ENCODE measurements at regions not wholly inside any gene's neighbourhood (a gene's known extent, or its start where the extent isn't known, plus 50 kb on each side); places are given as distances from the start of the nearest gene placed in this dataset.

GRCh38 chr18:43533371-43533770 lies 256.1 kb upstream of the SYT4 start:
- Histone ChIP-seq H3K9me1 (ENCODE audit: control insufficient read depth, extremely low read depth, insufficient read depth, low read length) (no peaks in the 10 kb centered on the region), H3K4me2 (ENCODE audit: control insufficient read depth, extremely low read depth, insufficient read depth, low read depth, low read length) (no peak overlapping the region), H3K4me3 (ENCODE audit: control insufficient read depth in 2 of 3, extremely low read depth in 1 of 3, insufficient read depth in 2 of 3, low read depth in 1 of 3, low read length in 3 of 3) (no peak overlapping the region), H3K79me2 (ENCODE audit: control insufficient read depth, insufficient read depth, low read length) (no peaks in the 10 kb centered on the region), H3K4me1 (ENCODE audit: control insufficient read depth, extremely low read depth, insufficient read depth, low read length) (no peaks in the 10 kb centered on the region), H3K36me3 (ENCODE audit: control insufficient read depth in 2 of 2, extremely low read depth in 1 of 2, insufficient read depth in 2 of 2, low read length in 2 of 2) (no peaks in the 10 kb centered on the region), H2AFZ (ENCODE audit: control insufficient read depth, low read length) (no peak overlapping the region), H3K27ac (ENCODE audit: control insufficient read depth, insufficient read depth, low read length) (no peak overlapping the region), H4K20me1 (ENCODE audit: control insufficient read depth, extremely low read depth, insufficient read depth, low read length) (no peaks in the 10 kb centered on the region), H3K9me3 (ENCODE audit: control insufficient read depth, low read depth, low read length) (no peaks in the 10 kb centered on the region), H3K27me3 (ENCODE audit: control insufficient read depth, extremely low read depth, insufficient read depth, low read length) (no peaks in the 10 kb centered on the region), H3K9ac (ENCODE audit: control insufficient read depth, extremely low read depth, insufficient read depth, low read length) (no peak overlapping the region)
- dilution Hi-C loops (cut with MboI; ENCODE audit: extremely low pct_ligation_motif_present, low sequenced_read_pairs), result no loop called here
- FAIRE-seq (no peak), DNase-seq (ENCODE audit: low read depth, low spot score) (no peak)
- TF ChIP-seq CTCF (optimal IDR thresholded peaks at IDR 0.05 in 1 of 3, IDR thresholded peaks at IDR 0.05 in 1 of 3, conservative IDR thresholded peaks at IDR 0.05 in 1 of 3; ENCODE audit: extremely low read depth in 1 of 3, insufficient read depth in 2 of 3, low read length in 3 of 3), result no peak
- no peak for TF ChIP-seq EZH2 (IDR thresholded peaks at IDR 0.05; ENCODE audit: low read length)

- H3K79me2 ChIP-seq (ENCODE audit: control insufficient read depth, insufficient read depth, low read length), result no peaks in the 10 kb centered on the region
- FAIRE-seq (no peak), DNase-seq (ENCODE audit: low read depth, low spot score) (no peak)
- no peak overlapping the region for H3K27ac ChIP-seq (ENCODE audit: control insufficient read depth, insufficient read depth, low read length)
- H3K9me1 ChIP-seq (ENCODE audit: control insufficient read depth, extremely low read depth, insufficient read depth, low read length), result no peaks in the 10 kb centered on the region
- dilution Hi-C loops (cut with MboI; ENCODE audit: extremely low pct_ligation_motif_present, low sequenced_read_pairs), result no loop called here
- no peaks in the 10 kb centered on the region for H3K4me1 ChIP-seq (ENCODE audit: control insufficient read depth, extremely low read depth, insufficient read depth, low read length)
- TF ChIP-seq CTCF (optimal IDR thresholded peaks at IDR 0.05 in 1 of 3, IDR thresholded peaks at IDR 0.05 in 1 of 3, conservative IDR thresholded peaks at IDR 0.05 in 1 of 3; ENCODE audit: extremely low read depth in 1 of 3, insufficient read depth in 2 of 3, low read length in 3 of 3) (no peak), EZH2 (IDR thresholded peaks at IDR 0.05; ENCODE audit: low read length) (no peak)
- no peaks in the 10 kb centered on the region for H4K20me1 ChIP-seq (ENCODE audit: control insufficient read depth, extremely low read depth, insufficient read depth, low read length)
- H3K9me3 ChIP-seq (ENCODE audit: control insufficient read depth, low read depth, low read length), result no peaks in the 10 kb centered on the region
- no peaks in the 10 kb centered on the region for H3K36me3 ChIP-seq (ENCODE audit: control insufficient read depth in 2 of 2, extremely low read depth in 1 of 2, insufficient read depth in 2 of 2, low read length in 2 of 2)
- no peaks in the 10 kb centered on the region for H3K27me3 ChIP-seq (ENCODE audit: control insufficient read depth, extremely low read depth, insufficient read depth, low read length)
- no peak overlapping the region for H2AFZ ChIP-seq (ENCODE audit: control insufficient read depth, low read length)
- H3K4me3 ChIP-seq (ENCODE audit: control insufficient read depth in 2 of 3, extremely low read depth in 1 of 3, insufficient read depth in 2 of 3, low read depth in 1 of 3, low read length in 3 of 3), result no peak overlapping the region
- no peak overlapping the region for H3K9ac ChIP-seq (ENCODE audit: control insufficient read depth, extremely low read depth, insufficient read depth, low read length)
- H3K4me2 ChIP-seq (ENCODE audit: control insufficient read depth, extremely low read depth, insufficient read depth, low read depth, low read length), result no peak overlapping the region
Measured at GRCh38 chr18:43534511-43534910, 257.2 kb upstream of the SYT4 start.

All from keratinocyte (primary cell).